Non-pigmented ciliary epithelial cell (primary cell): ENCODE measurements at regions not wholly inside any gene's neighbourhood (a gene's known extent, or its start where the extent isn't known, plus 50 kb on each side); places are given as distances from the start of the nearest gene placed in this dataset.

Experiments
- DNase-seq: peaks from one replicate; pipeline ENCODE4 v3.0.0-alpha.2; 2010; ENCODE audit warnings: low read depth

GRCh38 chr16:79658301-79659033 is 57.9 kb upstream of the MAF start:
- peak; percentile 65 for DNase-seq

- DNase-seq, result no peak
These were observed 56.1 kb upstream of the MAF start for GRCh38 chr16:79656553-79657115.

- no peak for DNase-seq
These were observed 52.9 kb upstream of the MAF start for GRCh38 chr16:79653373-79653891.

GRCh38 chr16:79651363-79651762 is 50.8 kb upstream of the MAF start:
- DNase-seq, result no peak
